ENCODE measurements at regions not wholly inside any gene's neighbourhood (a gene's known extent, or its start where the extent isn't known, plus 50 kb on each side); places are given as distances from the start of the nearest gene placed in this dataset.
"Not testable (repeated sequence)": the region's sequence is repeated elsewhere in the genome, so short reads cannot be mapped to it uniquely, and the experiment has no call there.

DNA sequence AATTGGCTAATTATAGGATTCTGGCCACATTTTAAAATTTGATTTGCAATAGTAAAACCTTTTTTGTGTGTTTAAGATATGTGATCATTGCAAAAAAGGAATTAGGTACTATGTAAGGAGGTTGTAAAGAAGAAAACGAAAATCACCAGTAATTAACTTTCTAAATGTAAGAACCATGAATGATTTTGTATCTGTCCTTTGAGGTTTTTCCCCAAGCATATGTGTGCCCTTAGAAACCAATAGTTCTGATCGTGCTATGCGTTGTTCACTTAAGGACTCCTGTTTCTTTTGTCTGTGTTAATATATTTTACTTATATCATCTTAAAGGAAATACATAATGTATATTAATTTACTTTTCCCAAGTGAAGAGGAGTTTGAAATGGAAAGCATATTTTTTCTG is 410.2 kb downstream of the PSAT1 start:
- DNase-seq (ENCODE audit: low read depth in 4 of 4, low spot score in 3 of 4) = no peak

GRCh38 chr9:78707481-78707991 is 410.6 kb downstream of the PSAT1 start:
- no peak for DNase-seq (ENCODE audit: low read depth in 4 of 4, low spot score in 3 of 4)

GRCh38 chr9:78712903-78713613 is 416.1 kb downstream of the PSAT1 start:
- DNase-seq (ENCODE audit: low read depth in 4 of 4, low spot score in 3 of 4) = no peak

- no peak for DNase-seq (ENCODE audit: low read depth in 4 of 4, low spot score in 3 of 4)
These were observed 416.9 kb downstream of the PSAT1 start for GRCh38 chr9:78713614-78714405.

DNA sequence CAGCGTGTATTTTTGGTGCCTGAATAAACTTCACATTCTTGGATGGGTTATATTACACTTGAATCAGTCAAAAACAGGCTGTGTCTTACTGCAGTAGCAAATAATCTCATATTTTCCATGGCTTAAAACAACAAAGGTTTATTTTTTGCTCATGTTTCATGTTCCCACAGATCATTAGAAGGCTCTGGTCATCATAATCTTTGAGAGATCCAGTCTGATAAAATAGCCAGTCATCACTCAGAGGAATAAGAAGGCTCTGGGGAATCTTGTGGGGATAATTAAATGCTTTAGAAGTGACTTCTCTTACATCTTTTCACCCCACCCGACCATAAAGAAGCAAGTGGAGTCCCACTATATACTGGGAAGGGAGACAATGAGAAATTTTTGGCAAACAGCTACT is 417.7 kb downstream of the PSAT1 start:
- DNase-seq (ENCODE audit: low read depth in 4 of 4, low spot score in 3 of 4) = no peak

DNA sequence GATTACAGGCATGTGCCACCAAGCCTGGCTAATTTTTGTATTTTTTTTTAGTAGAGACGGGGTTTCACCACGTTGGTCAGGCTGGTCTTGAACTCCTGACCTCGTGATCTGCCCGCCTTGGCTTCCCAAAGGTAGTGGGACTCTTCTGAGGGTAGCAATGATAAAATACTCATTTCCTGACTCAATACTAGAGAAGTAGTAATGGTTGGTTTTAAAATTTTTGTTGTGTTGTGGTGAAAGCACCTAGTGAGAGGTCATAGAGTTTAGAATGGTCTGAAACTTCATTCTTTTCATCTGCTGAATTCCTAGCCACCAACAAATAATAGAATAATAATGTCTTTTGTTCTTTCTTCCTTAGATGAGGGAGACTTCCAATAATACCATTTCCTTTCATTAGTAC is 422.1 kb downstream of the PSAT1 start:
- DNase-seq (ENCODE audit: low read depth in 4 of 4, low spot score in 3 of 4) = not testable (repeated sequence)

- DNase-seq (ENCODE audit: low read depth in 4 of 4, low spot score in 3 of 4) = no peak
These were observed 428.0 kb downstream of the PSAT1 start for GRCh38 chr9:78724896-78725295.

DNA sequence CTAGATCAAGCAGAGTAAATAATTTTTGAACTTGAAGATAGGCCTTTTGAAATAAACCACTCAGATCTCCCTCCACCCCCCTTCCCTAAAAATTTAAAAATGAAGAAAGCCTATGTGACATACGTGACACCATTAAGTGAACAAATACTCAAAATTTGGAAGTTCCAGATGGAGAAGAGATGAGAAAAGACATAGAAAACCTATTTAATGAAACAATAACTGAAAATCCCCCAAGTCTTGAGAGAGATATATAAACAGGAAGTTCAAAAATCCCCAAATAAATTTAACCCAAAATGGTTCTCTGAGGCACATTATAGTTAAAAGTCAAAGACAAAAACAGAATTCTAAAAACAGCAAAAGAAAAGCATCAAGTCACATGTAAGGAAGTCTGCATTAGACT is 428.6 kb downstream of the PSAT1 start:
- no peak for DNase-seq (ENCODE audit: low read depth in 4 of 4, low spot score in 3 of 4)

DNA sequence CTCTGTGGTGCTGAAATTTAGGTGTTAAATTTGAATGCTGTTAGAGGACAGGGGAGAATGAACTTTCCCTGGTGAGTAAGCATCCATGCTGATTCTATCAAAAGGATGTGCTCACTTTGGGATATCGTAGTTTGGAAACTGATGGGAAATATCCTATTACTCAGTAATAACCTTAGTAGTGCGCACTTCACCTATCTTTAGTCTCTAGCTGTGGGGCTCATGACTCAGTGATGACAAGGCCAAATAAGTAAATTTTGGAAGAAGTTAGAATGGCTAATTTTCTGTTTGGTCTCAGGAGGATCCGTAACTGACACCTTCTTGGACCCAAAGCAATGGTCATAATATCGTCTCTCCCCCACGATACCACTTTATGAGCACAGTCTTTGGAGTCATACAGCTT is 448.4 kb downstream of the PSAT1 start:
- DNase-seq (ENCODE audit: low read depth in 4 of 4, low spot score in 3 of 4) = no peak

- DNase-seq (ENCODE audit: low read depth in 4 of 4, low spot score in 3 of 4) = no peak
These were observed 449.1 kb downstream of the PSAT1 start for GRCh38 chr9:78746010-78746409.

DNA sequence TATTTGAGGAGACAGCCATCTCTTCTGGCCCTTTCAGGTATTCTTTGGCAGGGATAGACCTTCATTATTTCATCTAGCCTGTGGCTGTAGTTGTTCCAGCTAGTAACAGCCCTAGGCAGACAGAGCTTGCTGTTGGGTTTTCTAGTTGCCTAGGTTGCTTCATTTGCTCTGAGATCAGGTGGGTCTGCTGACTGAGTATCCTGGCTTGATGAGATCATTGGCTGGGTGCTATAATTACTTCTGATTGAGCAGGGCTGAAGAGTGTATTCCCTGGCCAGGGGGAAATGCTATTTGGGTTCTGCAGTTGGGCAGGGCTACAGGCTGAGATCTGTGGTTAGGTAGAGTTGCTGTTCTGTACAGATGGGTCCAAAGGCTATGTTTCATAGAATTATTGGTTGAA is 456.1 kb downstream of the PSAT1 start:
- no peak for DNase-seq (ENCODE audit: low read depth in 4 of 4, low spot score in 3 of 4)

- no peak for DNase-seq (ENCODE audit: low read depth in 4 of 4, low spot score in 3 of 4)
These were observed 460.0 kb downstream of the PSAT1 start for GRCh38 chr9:78756813-78757510.

DNA sequence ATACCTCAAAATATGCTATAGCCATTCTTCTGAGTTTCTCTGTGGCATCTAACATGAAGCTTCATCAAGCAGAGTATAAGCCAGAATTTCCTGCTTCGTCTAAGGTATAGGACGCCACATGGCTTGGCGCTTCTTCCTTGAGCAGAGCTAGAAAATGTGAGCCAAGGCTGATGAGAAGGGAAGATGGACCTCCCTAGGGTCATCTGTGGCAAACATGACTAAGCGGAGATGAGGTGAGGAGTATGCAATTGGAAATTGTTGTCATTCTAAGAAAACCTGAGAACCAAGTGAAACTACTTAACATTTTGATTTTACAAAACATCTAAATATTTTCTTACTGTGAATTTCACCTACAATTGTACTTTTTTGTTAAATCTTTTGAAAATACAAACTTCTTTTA is 466.5 kb downstream of the PSAT1 start:
- DNase-seq (ENCODE audit: low read depth in 4 of 4, low spot score in 3 of 4) = no peak

GRCh38 chr9:78765861-78766260 is 468.9 kb downstream of the PSAT1 start:
- no peak for DNase-seq (ENCODE audit: low read depth in 4 of 4, low spot score in 3 of 4)

DNA sequence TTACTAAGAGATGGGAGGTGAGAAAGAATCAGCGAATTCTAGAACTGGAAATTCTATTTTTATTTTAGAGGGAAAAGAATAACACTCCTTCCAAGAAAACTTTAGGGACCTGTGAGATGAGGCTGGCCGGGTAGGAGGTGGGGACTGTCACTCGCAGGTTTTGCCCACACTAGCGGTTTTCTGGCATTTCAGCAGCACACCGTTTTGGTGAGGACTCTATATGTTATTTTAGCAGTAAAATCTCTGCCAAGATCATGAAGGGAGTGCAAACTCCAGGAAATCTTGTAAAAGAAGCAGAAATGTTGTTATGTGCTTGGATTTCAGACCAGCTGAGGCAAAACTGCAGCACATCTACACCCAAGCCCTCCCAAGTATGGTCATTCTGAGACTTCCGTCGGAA is 470.6 kb downstream of the PSAT1 start:
- no peak for DNase-seq (ENCODE audit: low read depth in 4 of 4, low spot score in 3 of 4)

DNA sequence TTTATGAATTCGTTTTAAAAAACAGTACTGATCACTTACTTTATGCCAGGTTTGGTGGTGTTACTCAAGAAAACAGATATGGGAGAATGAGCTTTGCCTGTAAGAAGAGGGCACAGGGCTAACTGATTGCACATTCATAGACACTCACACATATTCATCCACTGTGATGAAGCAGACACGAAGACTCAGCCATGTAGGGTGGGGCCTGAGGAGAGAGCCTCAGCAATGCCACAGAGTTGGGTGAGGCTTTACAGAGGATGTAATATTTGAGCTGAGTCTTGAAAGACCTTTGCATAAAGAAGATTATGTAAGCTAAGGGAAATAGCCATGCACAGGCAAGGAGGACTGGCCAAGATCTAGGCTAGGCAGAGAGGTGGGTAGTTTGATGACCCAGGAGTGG is 472.8 kb downstream of the PSAT1 start:
- no peak for DNase-seq (ENCODE audit: low read depth in 4 of 4, low spot score in 3 of 4)

- no peak for DNase-seq (ENCODE audit: low read depth in 4 of 4, low spot score in 3 of 4)
These were observed 478.3 kb downstream of the PSAT1 start for GRCh38 chr9:78775211-78775610.

DNA sequence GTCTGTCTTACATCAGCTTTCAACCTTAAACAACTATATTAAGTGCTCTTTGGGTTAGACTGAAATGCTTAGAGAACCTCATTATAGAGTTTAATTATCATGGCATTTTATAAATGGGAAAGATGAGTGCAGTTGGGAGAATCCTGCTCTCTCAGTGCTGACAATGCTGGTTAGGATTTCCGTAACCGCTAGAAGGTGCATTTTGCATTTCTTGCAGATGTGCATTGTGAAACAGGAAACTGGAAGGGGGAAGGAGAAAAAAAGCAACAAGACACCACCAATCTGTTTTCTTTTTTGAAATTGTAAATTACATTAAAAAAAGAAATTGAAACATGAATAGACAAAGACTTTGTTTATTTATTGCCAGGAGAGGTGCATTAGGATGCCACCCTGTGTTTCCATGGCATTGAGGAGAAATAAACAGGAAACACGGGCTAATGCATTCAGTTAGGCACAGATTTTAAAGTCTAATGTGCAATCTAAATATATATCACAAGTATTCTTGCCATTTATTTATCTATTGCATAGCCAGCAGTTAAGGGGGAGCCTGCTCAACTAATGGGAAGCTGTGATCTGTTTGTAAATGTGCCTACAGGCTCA is 478.9 kb downstream of the PSAT1 start:
- DNase-seq (ENCODE audit: low read depth in 4 of 4, low spot score in 3 of 4) = no peak

DNA sequence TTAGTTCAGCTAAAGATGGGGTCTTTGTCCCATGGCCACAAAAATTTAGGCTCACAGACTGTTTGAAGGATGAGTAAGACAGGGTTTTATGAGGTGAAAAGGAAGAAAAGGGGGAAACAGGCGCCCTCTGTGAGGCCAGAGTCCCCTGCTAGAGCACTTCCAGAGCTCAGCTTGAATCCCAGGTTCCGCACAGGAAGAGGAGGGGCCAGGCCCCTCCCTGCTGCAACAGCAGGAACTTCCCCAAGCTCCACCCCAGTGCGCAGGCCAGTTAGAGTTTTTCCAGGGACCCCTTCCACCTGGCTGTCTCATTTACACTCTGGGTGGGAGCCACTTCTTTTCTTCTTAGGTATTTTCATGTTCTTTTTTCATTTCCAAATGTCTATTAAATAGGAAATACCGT is 480.8 kb downstream of the PSAT1 start:
- DNase-seq (ENCODE audit: low read depth in 4 of 4, low spot score in 3 of 4) = no peak

DNA sequence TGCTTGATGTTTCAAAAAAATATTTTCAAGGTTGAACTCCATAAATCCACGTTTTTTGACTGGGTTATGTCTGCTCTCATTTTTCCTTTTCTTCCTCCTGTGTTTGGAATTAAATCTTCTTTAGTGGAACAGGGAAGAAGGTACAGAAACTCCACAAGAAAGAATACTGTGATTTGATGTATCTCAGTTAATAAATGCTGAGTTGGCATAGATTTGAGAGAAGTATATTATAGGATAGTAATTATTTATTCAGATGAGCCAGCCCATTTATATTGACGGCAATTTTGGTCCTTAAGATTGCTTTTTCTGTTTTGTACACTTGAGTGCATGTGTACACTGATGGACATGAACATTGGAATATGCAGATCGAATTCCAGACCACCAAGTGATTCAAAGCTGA is 481.4 kb downstream of the PSAT1 start:
- no peak for DNase-seq (ENCODE audit: low read depth in 4 of 4, low spot score in 3 of 4)

- no peak for DNase-seq (ENCODE audit: low read depth in 4 of 4, low spot score in 3 of 4)
These were observed 482.0 kb downstream of the PSAT1 start for GRCh38 chr9:78778861-78779374.

Measured in left renal pelvis (tissue), 4 donors.